GM18870 (cell line): ENCODE measurements at regions not wholly inside any gene's neighbourhood (a gene's known extent, or its start where the extent isn't known, plus 50 kb on each side); places are given as distances from the start of the nearest gene placed in this dataset.

Experiments
- ATAC-seq: cut with Tn5 transposase; IDR thresholded peaks from one replicate; pipeline ENCODE4 v1.9.1; 2021; ENCODE audit warnings: moderate library complexity; ENCODE audit not compliant: unreplicated experiment

GRCh38 chr2:122152571-122152970, 397.1 kb downstream of the TSN start:
- ATAC-seq = no peak

- no peak for ATAC-seq
Measured at GRCh38 chr2:122156176-122156890, 400.9 kb downstream of the TSN start.

- no peak for ATAC-seq
Measured at GRCh38 chr2:122157158-122157557, 401.7 kb downstream of the TSN start.

GRCh38 chr2:122163617-122164016, 408.2 kb downstream of the TSN start:
- no peak for ATAC-seq

GRCh38 chr2:122164964-122165363, 409.5 kb downstream of the TSN start:
- ATAC-seq = no peak

GRCh38 chr2:122166820-122167219, 411.4 kb downstream of the TSN start:
- ATAC-seq = no peak

- ATAC-seq = no peak
Measured at GRCh38 chr2:122167515-122167914, 412.1 kb downstream of the TSN start.

GRCh38 chr2:122168799-122169198, 413.3 kb downstream of the TSN start:
- ATAC-seq = no peak

GRCh38 chr2:122172812-122173211, 417.4 kb downstream of the TSN start:
- no peak for ATAC-seq

- ATAC-seq = no peak
Measured at GRCh38 chr2:122174061-122174460, 418.6 kb downstream of the TSN start.

- ATAC-seq = no peak
Measured at GRCh38 chr2:122179492-122180165, 424.2 kb downstream of the TSN start.

GRCh38 chr2:122180972-122181371, 425.5 kb downstream of the TSN start:
- ATAC-seq = no peak

- ATAC-seq = no peak
Measured at GRCh38 chr2:122182616-122183355, 427.3 kb downstream of the TSN start.

GRCh38 chr2:122183890-122184289, 428.4 kb downstream of the TSN start:
- no peak for ATAC-seq

GRCh38 chr2:122186761-122187222, 431.3 kb downstream of the TSN start:
- ATAC-seq = no peak

GRCh38 chr2:122191331-122191730, 435.9 kb downstream of the TSN start:
- ATAC-seq = peak; percentile 73

GRCh38 chr2:122193622-122194021, 438.2 kb downstream of the TSN start:
- no peak for ATAC-seq

GRCh38 chr2:122194546-122194945, 439.1 kb downstream of the TSN start:
- no peak for ATAC-seq

GRCh38 chr2:122203523-122203922, 448.1 kb downstream of the TSN start:
- no peak for ATAC-seq

- no peak for ATAC-seq
Measured at GRCh38 chr2:122205641-122206040, 450.2 kb downstream of the TSN start.

- no peak for ATAC-seq
Measured at GRCh38 chr2:122206101-122206500, 450.6 kb downstream of the TSN start.

GRCh38 chr2:122209377-122209776, 453.9 kb downstream of the TSN start:
- ATAC-seq = no peak
